H9 (cell line): ENCODE measurements at regions not wholly inside any gene's neighbourhood (a gene's known extent, or its start where the extent isn't known, plus 50 kb on each side); places are given as distances from the start of the nearest gene placed in this dataset.

Experiments used
- DNase-seq: peaks from one replicate; pipeline ENCODE4 v3.0.0-alpha.2; 2017
- H2AFZ ChIP-seq: one replicate; pipeline ENCODE4 v1.6.1; 2013; ENCODE audit warnings: mild to moderate bottlenecking, low read length, control low read depth, moderate library complexity
- H2AK5ac ChIP-seq: 2 replicates; pipeline ENCODE4 v1.6.1; 2013; ENCODE audit warnings: low read length, control low read depth, mixed read lengths; ENCODE audit not compliant: insufficient read length
- H2BK120ac ChIP-seq: one replicate; pipeline ENCODE4 v1.6.1; 2013; ENCODE audit warnings: low read depth, mild to moderate bottlenecking, low read length, control low read depth, inconsistent platforms; ENCODE audit not compliant: poor library complexity, severe bottlenecking
- H2BK12ac ChIP-seq: 2 replicates; pipeline ENCODE4 v1.6.1; 2013; ENCODE audit warnings: low read length, control low read depth, mixed read lengths, low read depth; ENCODE audit not compliant: insufficient read length
- H2BK15ac ChIP-seq: 2 replicates; pipeline ENCODE4 v1.6.1; 2013; ENCODE audit warnings: low read depth, low read length, control low read depth
- H2BK20ac ChIP-seq: one replicate; pipeline ENCODE4 v1.6.1; 2013; ENCODE audit warnings: low read depth, mild to moderate bottlenecking, low read length, control low read depth, inconsistent platforms; ENCODE audit not compliant: poor library complexity, severe bottlenecking
- H2BK5ac ChIP-seq: 2 replicates; pipeline ENCODE4 v1.6.1; 2013; ENCODE audit warnings: low read length, control low read depth, mixed read lengths; ENCODE audit not compliant: insufficient read length
- H3K14ac ChIP-seq: 2 replicates; pipeline ENCODE4 v1.6.1; 2013; ENCODE audit warnings: low read length, control low read depth; ENCODE audit not compliant: insufficient read depth
- H3K18ac ChIP-seq: 2 replicates; pipeline ENCODE4 v1.6.1; 2013; ENCODE audit warnings: low read depth, mild to moderate bottlenecking, mixed read lengths, low read length, control low read depth; ENCODE audit not compliant: insufficient read length
- H3K23ac ChIP-seq: 2 replicates; pipeline ENCODE4 v1.6.1; 2013; ENCODE audit warnings: low read length, control low read depth, mixed read lengths, low read depth; ENCODE audit not compliant: insufficient read length
- H3K23me2 ChIP-seq: 2 replicates; pipeline ENCODE4 v1.6.1; 2013; ENCODE audit warnings: low read depth, mild to moderate bottlenecking, mixed read lengths, low read length, control low read depth; ENCODE audit not compliant: insufficient read length, poor library complexity, severe bottlenecking
- H3K27ac ChIP-seq: 2 replicates; pipeline ENCODE4 v1.5.1; 2013; ENCODE audit warnings: low read length, control low read depth, mixed read lengths, low read depth; ENCODE audit not compliant: insufficient read length
- H3K27me3 ChIP-seq: 2 replicates; pipeline ENCODE4 v1.6.1; 2013; ENCODE audit warnings: low read length, control low read depth, inconsistent platforms; ENCODE audit not compliant: insufficient read depth
- H3K4ac ChIP-seq: 2 replicates; pipeline ENCODE4 v1.6.1; 2013; ENCODE audit warnings: low read depth, mild to moderate bottlenecking, control low read depth, inconsistent platforms, low read length, moderate library complexity
- H3K4me1 ChIP-seq: 2 replicates; pipeline ENCODE4 v1.6.1; 2013; ENCODE audit warnings: low read length, control low read depth, inconsistent platforms; ENCODE audit not compliant: insufficient read depth
- H3K4me2 ChIP-seq: 2 replicates; pipeline ENCODE4 v1.6.1; 2013; ENCODE audit warnings: low read length, control low read depth, mixed read lengths; ENCODE audit not compliant: insufficient read length, insufficient read depth
- H3K56ac ChIP-seq: 2 replicates; pipeline ENCODE4 v1.6.1; 2013; ENCODE audit warnings: low read depth, mild to moderate bottlenecking, mixed read lengths, low read length, control low read depth; ENCODE audit not compliant: insufficient read length
- H3K79me1 ChIP-seq: 2 replicates; pipeline ENCODE4 v1.6.1; 2013; ENCODE audit warnings: low read depth, mild to moderate bottlenecking, moderate library complexity, low read length, control low read depth, inconsistent platforms; ENCODE audit not compliant: insufficient read depth, poor library complexity, severe bottlenecking
- H3K79me2 ChIP-seq: 2 replicates; pipeline ENCODE4 v1.6.1; 2013; ENCODE audit warnings: low read length, control low read depth, inconsistent platforms; ENCODE audit not compliant: insufficient read depth
- H3K9ac ChIP-seq: 2 replicates; pipeline ENCODE4 v1.6.1; 2013; ENCODE audit warnings: low read length, control low read depth, mixed read lengths; ENCODE audit not compliant: insufficient read length; ENCODE audit errors: extremely low read depth
- H3K9me3 ChIP-seq: one replicate; pipeline ENCODE4 v1.6.1; 2013; ENCODE audit warnings: low read depth, low read length, inconsistent platforms; ENCODE audit not compliant: control insufficient read depth
- H3T11ph ChIP-seq: one replicate; pipeline ENCODE4 v1.6.1; 2013; ENCODE audit warnings: mild to moderate bottlenecking, low read length, control low read depth, inconsistent platforms
- H4K20me1 ChIP-seq: one replicate; pipeline ENCODE4 v1.6.1; 2013; ENCODE audit not compliant: control insufficient read depth, insufficient read length, insufficient read depth
- H4K5ac ChIP-seq: 2 replicates; pipeline ENCODE4 v1.6.1; 2013; ENCODE audit warnings: low read depth, mild to moderate bottlenecking, mixed read lengths, low read length, control low read depth; ENCODE audit not compliant: insufficient read length
- H4K8ac ChIP-seq: replicated peaks from 2 replicates; pipeline ENCODE4 v1.6.1; 2013; ENCODE audit warnings: low read length, control low read depth, mixed read lengths, low read depth; ENCODE audit not compliant: insufficient read length
- H4K91ac ChIP-seq: 2 replicates; pipeline ENCODE4 v1.6.1; 2013; ENCODE audit warnings: low read depth, mild to moderate bottlenecking, moderate library complexity, mixed read lengths, low read length, control low read depth; ENCODE audit not compliant: insufficient read length
- H3K27ac Mint-ChIP-seq, 3 experiments: 2 replicates in 2 of 3; 3 replicates in 1 of 3; pipeline ENCODE4 v1.8.0; 2020 to 2021; ENCODE audit warnings: mixed read lengths in 3 of 3, mild to moderate bottlenecking in 1 of 3, moderate library complexity in 1 of 3
- H3K27me3 Mint-ChIP-seq: 2 replicates; pipeline ENCODE4 v1.8.0; 2021; ENCODE audit warnings: low read depth, mild to moderate bottlenecking, moderate library complexity, mixed read lengths
- H3K36me3 Mint-ChIP-seq, 3 experiments: 2 replicates in 2 of 3; 3 replicates in 1 of 3; pipeline ENCODE4 v1.8.0; 2020 to 2021; ENCODE audit warnings: low read depth in 3 of 3, mixed read lengths in 3 of 3; ENCODE audit not compliant: insufficient read depth in 1 of 3
- H3K4me1 Mint-ChIP-seq, 2 experiments: 2 replicates each; pipeline ENCODE4 v1.8.0; 2020; ENCODE audit warnings: mixed read lengths in 2 of 2
- H3K4me3 Mint-ChIP-seq, 2 experiments: 2 replicates in 1 of 2; 3 replicates in 1 of 2; pipeline ENCODE4 v1.8.0; 2020 to 2021; ENCODE audit warnings: mild to moderate bottlenecking in 2 of 2, mixed read lengths in 2 of 2, moderate library complexity in 1 of 2
- H3K9me3 Mint-ChIP-seq, 2 experiments: 2 replicates in 1 of 2; 3 replicates in 1 of 2; pipeline ENCODE4 v1.8.0; 2020; ENCODE audit warnings: mild to moderate bottlenecking in 2 of 2, mixed read lengths in 2 of 2, moderate library complexity in 1 of 2
- CTCF ChIP-seq: fragments of 200-600 bp; sonication (generic); conservative IDR thresholded peaks from 3 replicates; pipeline ENCODE4 v1.8.0; 2021; ENCODE audit warnings: antibody characterized with exemption, mild to moderate bottlenecking
- WGBS: extraction: QIAGEN DNeasy Blood & Tissue Kit; methylation state at CpG from one replicate; pipeline ENCODE4 v1.1.7; 2013; ENCODE audit warnings: missing lambda C conversion rate, low lambda C conversion rate, mixed read lengths; ENCODE audit not compliant: insufficient read length; ENCODE audit errors: extremely low coverage; 5-methylcytosine and 5-hydroxymethylcytosine counted together

GRCh38 chr13:39186205-39186875 is 148.1 kb downstream of the NHLRC3 start:
- no peaks in the 10 kb centered on the region for H3K79me2 ChIP-seq
- no peaks in the 10 kb centered on the region for H3K36me3 Mint-ChIP-seq
- no peak overlapping the region for H2BK20ac ChIP-seq
- H3K18ac ChIP-seq: no peak overlapping the region
- H3K56ac ChIP-seq: no peak overlapping the region
- H2AFZ ChIP-seq: no peak overlapping the region
- H3K4me1 Mint-ChIP-seq: peaks cover 10 to 13% of the 10 kb centered on the region in 2 experiments
- H4K91ac ChIP-seq: no peak overlapping the region
- whole genome bisulfite sequencing: no CpG with 5 or more reads among the region's 2 CpGs
- H2BK12ac ChIP-seq: no peak overlapping the region
- H3K4me3 Mint-ChIP-seq: no peak overlapping the region
- H2BK120ac ChIP-seq: no peak overlapping the region
- no peak overlapping the region for H3K4me2 ChIP-seq
- no peak overlapping the region for H4K5ac ChIP-seq
- H3K9ac ChIP-seq: no peak overlapping the region
- no peak overlapping the region for H3K14ac ChIP-seq
- no peaks in the 10 kb centered on the region for H3K79me1 ChIP-seq
- no peak overlapping the region for H3T11ph ChIP-seq
- no peaks in the 10 kb centered on the region for H4K20me1 ChIP-seq
- H2AK5ac ChIP-seq: no peak overlapping the region
- no peak overlapping the region for H3K23ac ChIP-seq
- H4K8ac ChIP-seq: no peak overlapping the region
- no peak overlapping the region for H3K27ac Mint-ChIP-seq
- no peaks in the 10 kb centered on the region for H3K23me2 ChIP-seq
- no peaks in the 10 kb centered on the region for H3K27me3 ChIP-seq
- H3K4ac ChIP-seq: no peak overlapping the region
- H3K27ac ChIP-seq: no peak overlapping the region
- no peak overlapping the region for H2BK15ac ChIP-seq
- H3K9me3 Mint-ChIP-seq: no peaks in the 10 kb centered on the region; a peak in 1 of 5 replicates
- no peaks in the 10 kb centered on the region for H3K9me3 ChIP-seq
- no peaks in the 10 kb centered on the region for H3K4me1 ChIP-seq
- no peak for TF ChIP-seq CTCF
- DNase-seq: no peak
- no peak overlapping the region for H2BK5ac ChIP-seq
- peaks cover 3% of the 10 kb centered on the region; the same call in 1 of the 2 replicates for H3K27me3 Mint-ChIP-seq
